GOT3 (cell line): ENCODE measurements at regions not wholly inside any gene's neighbourhood (a gene's known extent, or its start where the extent isn't known, plus 50 kb on each side); places are given as distances from the start of the nearest gene placed in this dataset.
"Not testable (repeated sequence)": the region's sequence is repeated elsewhere in the genome, so short reads cannot be mapped to it uniquely, and the experiment has no call there.

Experiments used
- DNase-seq: peaks from one replicate; lab custom pipeline; 2025; ENCODE audit warnings: mixed read lengths; lab: John Stamatoyannopoulos, UW

DNA sequence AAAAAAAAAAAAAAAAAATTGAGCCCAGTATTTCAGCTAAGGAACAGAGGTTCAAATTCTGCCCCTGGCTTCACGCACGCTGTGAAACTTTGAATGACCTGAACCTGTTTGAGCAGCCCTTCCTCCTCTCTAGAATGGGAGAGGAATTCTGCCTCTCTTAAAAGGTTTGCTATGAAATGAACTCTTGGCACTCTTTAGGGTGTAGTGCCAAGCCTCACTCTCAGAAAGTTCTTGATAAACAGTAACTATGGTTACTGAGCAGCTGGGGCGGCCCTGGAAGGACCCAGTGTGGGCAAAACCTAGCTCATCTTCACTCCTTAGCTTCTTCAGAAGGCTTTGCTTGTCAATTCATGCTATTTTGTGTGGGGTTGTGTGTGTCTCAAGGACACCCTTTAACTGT, 73.7 kb downstream of the GEMIN8 start:
- no peak for DNase-seq

GRCh38 chrX:13955095-13955647, 74.5 kb downstream of the GEMIN8 start:
- DNase-seq: no peak

GRCh38 chrX:13952581-13952980, 77.1 kb downstream of the GEMIN8 start:
- no peak for DNase-seq

- DNase-seq: not testable (repeated sequence)
Observed at GRCh38 chrX:13946223-13946622, 83.5 kb downstream of the GEMIN8 start.

DNA sequence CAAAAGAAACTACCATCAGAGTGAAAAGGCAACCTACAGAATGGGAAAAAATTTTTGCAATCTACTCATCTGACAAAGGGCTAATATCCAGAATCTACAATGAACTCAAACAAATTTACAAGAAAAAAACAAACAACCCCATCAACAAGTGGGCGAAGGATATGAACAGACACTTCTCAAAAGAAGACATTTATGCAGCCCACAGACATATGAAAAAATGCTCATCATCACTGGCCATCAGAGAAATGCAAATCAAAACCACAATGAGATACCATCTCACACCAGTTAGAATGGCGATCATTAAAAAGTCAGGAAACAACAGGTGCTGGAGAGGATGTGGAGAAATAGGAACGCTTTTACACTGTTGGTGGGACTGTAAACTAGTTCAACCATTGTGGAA, 83.9 kb downstream of the GEMIN8 start:
- not testable (repeated sequence) for DNase-seq

DNA sequence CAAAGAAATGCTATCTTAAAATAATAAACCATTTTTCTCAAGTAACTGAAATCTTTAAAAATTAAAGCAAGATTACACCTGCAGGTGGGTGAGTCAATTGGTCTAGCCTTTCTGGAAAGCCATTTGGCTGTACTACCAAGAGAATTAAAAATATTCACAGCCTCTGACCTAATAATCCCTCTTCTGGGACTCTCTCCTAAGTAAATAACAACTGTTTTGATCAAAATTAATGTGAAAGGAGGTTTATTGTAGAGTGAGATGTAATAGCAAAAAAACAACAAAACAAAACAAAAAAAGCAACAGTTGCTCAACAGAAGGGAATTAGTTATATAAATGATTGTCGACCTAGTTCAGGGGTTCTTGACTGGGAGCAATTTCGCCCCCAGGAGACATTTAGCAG, 89.0 kb downstream of the GEMIN8 start:
- DNase-seq: no peak

DNA sequence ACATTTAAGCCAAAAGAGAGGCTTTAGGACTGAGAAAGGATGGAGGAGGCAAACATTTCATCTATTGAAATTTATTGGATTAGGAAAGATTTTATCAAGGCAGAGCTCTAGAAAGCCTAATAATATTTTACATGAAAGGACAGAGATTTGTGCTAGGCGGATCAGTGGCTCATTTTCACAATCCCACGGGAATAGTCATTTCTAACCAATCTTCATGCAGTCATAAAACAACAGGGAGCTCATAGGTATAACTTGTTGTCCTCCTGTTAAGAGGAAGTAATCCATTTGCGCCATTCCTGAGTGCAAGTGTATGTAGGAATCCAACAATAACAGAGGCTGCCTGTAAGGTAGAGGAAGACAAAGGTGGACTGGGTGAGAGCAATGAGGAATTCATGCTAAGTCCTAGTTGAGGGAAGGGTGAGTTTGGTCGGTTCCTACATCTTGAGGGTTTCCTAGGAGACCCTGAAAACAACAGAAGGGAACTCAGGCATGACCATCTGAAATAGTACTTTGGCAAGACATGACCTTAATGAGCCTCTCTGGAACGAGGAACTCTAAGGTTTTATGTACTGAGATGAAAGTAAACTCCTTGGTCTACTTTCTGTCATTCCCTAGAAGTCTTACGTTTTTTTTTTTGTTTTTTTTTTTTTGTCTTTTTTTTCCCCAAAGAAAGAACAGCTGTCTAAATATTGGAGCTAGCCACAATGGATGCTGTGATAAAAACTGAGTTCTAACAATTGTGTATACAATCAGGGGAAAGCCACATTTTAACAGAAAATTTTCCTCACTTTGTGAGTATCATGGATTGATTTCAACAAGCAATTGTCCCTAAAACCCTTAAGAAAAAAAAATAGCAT, 89.7 kb downstream of the GEMIN8 start:
- DNase-seq: no peak

DNA sequence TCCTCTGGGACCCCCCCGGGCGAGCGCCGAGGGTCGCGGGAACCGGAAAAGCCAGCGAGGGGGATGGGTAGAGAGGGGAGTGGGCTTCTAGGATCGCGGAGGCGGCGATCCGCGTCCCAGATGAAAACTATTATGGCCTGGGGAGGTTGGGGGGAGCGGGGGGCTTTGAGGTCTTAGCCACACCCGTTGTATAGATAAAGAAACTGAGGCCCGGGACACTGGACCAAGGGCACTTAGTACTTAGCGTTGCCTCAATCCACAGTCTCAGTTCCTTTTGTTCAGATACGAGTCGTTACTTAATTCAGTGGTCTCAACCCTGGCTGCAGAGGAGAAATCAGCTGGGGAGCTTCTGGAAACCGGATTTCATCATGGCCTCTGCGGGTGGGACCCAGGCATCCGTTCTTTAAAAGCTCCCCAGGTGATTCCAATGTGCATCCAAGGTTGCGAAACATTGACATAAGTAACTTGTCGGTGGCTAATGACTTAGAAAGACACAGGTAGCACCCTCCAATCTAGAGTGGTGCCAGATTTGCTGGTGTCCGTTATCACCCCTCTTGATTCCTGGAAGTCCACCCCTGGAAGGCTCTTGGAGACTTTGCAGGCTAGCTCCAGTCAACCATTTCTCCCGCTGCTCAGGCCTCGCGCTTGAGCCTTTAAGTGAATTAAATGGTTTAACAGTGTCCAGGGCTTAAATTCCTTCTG, 90.7 kb downstream of the GEMIN8 start:
- no peak for DNase-seq

DNA sequence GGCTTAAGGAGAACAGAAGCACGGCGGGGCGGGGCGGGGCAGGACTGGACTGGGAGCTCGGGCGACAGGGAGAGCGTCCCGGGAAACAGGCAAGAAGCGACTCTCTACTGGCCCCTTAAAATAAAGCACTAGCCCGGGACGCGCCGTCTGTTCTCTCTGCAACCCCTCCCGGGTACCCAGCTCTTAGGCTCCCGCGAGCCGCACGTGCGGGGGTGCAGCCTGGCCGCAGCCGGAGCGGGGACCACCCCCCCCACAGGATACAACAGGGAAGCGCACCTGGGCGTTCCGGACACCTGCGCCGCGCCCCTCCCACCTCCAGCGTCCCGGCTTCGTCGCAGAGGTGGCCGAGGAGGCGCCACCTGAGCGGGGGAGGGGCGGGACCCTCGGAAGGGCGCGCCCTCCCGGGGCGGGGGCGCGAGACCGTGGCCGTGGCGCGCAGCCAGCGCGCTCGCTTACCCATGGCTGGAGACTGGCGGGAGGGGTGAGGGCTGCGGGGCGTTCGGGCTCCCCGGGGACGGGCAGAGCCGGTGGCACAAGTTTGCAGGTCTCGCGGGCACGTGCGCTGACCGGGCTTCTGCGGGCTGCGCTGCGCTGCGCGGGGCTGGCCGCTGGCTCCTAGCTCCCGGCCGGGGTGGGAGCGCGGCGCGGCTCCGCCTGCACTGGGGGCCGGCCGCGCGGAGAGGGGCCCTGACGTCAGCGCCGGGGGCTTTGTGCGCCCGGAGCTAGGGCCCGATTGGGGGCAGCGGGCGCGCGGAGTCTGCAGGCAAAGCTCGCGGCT, 91.5 kb downstream of the GEMIN8 start:
- DNase-seq: no peak

GRCh38 chrX:13937370-13938050, 92.2 kb downstream of the GEMIN8 start:
- DNase-seq: no peak

DNA sequence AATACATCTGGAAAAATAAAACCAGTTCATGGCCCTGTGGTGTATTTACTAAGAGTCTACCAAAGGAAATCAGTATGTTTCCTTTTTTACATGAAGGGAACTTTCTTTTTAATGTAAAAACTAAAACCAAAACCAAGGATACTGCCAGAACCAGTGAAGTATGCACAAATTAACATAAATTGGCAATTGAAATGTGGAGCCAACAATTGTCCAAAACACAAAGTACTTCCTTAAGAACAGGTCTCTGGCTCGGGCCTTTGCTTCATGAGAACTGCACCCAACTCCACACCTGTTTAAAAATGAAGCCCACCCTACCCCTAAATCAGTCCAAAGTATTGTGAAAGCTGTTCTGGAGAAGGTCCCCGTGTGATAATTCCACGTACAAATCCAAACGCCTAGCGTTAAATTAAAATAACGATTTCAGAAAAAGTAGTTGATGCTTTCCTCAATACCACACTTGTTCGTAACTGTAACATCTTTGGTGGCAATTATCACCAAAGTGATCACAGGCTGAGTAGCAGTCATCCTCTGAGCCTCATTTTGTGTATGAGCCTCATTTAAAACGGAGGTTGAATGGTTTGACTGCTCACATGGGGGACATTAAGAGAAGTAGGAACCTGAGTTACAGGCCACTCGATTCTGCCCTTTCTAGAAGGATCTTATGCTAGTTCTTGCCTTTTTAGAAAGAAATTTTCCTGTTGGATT, 93.0 kb downstream of the GEMIN8 start:
- no peak for DNase-seq

- DNase-seq: no peak
Observed at GRCh38 chrX:13934731-13935130, 95.0 kb downstream of the GEMIN8 start.

- no peak for DNase-seq
Observed at GRCh38 chrX:13933851-13934250, 95.8 kb downstream of the GEMIN8 start.

- DNase-seq: no peak
Observed at GRCh38 chrX:13933352-13933751, 96.3 kb downstream of the GEMIN8 start.

- no peak for DNase-seq
Observed at GRCh38 chrX:13932416-13932815, 97.3 kb downstream of the GEMIN8 start.

DNA sequence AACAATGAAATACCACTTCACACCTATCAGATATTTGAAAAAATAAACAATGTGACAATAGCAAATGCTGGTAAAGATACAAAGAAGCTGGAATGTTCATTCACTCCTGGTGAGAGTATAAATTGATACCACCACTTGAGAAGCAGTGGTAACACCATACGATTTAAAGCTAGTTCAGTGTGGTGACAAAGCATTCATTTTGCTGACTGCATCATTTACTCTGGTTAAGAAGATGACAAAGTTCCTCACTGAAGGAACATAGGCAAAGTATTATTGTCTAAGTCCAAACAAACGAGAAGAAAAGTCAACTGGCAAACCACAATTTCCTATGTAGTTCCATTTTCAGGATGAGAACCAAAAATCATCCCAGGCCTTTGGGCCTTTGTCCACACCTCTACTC, 102.5 kb downstream of the GEMIN8 start:
- no peak for DNase-seq

DNA sequence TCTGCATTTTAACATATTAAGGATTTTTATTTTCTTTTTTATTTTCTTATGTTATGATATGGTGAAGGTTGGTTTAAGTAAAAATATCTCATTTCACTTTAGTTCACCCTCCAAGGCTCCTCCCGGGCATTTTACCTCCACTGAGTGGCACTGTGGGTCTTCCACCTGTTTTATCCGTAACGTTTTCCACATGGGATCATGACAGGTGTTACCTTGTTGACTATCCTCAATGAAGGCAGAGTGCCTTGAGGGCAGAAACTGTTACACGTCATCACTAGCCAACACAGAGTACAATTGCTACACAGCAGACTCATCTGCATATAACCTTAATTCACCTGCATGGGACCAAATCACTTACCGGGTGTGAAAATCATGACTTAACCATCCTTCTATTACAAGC, 105.8 kb downstream of the GEMIN8 start:
- no peak for DNase-seq

GRCh38 chrX:13923289-13923688, 106.4 kb upstream of the GPM6B start:
- DNase-seq: no peak

DNA sequence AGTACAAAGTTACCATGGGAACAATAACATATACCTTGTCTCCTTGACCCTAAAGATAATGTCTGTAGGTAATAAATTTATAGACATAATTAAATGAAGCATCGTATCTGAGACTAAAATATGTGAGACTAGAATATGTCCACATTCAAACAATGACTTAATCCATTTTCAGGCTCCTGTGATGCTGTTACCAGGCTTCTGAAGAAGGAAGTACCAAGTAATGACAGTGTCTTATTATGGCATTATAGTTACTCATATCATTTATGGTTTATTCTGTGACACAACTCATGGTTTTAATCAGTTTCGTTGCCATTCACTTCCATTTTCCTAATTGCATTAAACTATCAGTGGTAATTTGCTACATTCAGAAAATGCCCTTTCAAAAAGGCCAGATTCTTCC, 100.6 kb upstream of the GPM6B start:
- DNase-seq: no peak

GRCh38 chrX:13911586-13911985, 94.7 kb upstream of the GPM6B start:
- DNase-seq: no peak

DNA sequence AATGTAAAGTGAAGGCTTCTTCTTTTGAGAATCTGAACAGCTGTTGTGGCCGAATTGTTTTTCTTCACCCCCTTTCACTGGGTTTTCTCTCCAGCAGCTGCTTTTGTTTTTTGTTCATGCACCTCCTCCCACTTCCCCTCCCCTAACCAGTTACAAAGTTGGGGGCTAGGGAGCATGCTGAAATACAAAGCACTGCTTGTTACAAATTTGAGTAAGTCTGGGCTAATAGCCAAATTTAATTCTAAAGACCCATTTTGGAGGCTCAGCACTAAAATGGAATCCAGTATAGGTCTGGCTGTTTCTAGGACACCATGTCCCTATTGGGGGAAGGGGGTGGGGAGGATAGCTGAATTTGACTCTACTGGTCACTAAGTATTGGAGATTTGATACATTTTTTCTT, 89.2 kb upstream of the GPM6B start:
- DNase-seq: no peak
